ENCODE measurements at regions not wholly inside any gene's neighbourhood (a gene's known extent, or its start where the extent isn't known, plus 50 kb on each side); places are given as distances from the start of the nearest gene placed in this dataset.

GRCh38 chr14:58814466-58814865, 176.7 kb downstream of the DACT1 start:
- no peak for DNase-seq (ENCODE audit: low read depth)

DNA sequence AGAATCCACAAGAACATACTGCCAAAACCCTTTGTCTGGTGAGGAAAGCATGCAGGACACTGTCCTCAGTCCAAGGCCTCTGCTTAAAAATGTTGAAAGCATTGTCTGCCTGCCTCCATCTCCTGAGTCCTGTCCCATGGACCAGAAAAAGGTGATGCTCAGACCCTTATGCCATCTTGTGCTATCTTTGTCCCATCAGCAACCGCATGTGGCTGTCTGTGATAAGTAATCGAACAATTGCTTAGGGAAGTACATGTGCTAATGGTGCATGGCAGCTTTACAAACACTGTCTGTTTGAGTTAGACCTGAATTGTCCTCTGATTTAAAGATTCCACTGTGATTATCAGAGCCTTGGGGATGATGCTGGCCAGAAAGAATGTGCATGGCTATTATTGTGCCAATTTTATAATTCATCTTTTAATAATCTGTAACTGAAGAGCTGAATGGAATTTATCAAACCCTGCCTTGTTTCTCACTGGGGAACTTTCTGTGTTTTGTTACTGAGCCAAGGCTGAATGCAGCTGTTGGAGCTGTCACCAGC, 177.5 kb downstream of the DACT1 start:
- DNase-seq (ENCODE audit: low read depth) = peak; percentile 73

GRCh38 chr14:58815794-58816193, 178.0 kb downstream of the DACT1 start:
- DNase-seq (ENCODE audit: low read depth) = no peak

GRCh38 chr14:58816416-58817115, 178.8 kb downstream of the DACT1 start:
- DNase-seq (ENCODE audit: low read depth) = no peak

DNA sequence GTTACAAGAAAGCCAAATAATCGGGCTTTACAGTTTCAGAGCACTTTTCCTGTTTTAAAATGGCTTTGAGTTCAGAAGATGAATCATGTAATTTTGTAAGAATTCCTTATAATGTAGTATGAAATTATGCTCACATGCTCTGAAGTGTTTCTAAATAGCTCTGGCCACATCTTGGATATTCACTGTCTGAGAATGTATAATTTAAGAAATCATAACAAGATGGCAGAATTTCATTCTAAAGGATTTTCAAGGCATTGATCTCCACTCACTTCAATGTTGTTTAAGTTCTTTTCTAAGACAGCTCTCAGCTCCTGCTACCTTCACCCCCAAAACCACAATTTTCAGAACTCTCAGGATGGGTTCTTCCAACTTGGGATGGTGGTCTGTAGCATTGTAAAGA, 180.1 kb downstream of the DACT1 start:
- peak; percentile 75 for DNase-seq (ENCODE audit: low read depth)

DNA sequence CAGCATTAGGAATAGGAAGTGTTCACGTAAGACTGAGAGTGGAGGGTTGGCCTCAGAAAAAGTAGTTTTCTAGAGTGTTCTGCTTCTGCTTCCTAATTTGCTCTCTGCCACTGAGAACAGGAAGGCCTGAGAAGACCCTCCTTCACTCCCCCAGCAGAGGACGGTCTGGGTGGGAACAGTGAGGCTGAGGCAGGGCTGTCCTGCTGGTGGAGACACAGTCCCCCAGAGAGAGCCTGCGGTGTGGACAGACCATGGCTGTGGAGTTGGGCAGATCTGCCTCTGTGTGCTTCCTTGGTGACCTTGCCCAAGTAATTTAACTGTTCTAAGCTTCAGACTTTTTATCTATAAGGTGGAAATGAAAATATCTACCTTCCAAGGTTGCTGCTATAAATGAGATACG, 182.3 kb downstream of the DACT1 start:
- no peak for DNase-seq (ENCODE audit: low read depth)

DNA sequence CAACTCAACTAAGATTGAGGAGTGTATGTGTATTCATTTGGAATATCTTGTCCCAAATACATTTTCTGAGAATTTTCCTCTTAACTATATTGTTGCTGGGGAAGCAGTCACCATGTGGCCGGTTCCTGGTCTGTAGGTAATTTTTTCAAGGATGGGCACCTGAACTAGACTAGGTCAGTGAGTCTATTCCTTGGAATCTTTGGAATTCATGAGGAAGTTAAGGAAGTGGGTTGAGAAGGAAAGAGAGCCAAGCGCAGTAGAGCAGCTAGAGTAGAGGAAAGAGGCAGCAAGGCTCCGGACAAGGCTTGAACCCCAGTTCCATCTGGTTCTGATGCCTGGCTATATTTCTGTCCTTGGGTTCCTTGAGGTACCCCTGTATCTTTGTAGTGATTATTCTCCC, 183.7 kb downstream of the DACT1 start:
- no peak for DNase-seq (ENCODE audit: low read depth)

DNA sequence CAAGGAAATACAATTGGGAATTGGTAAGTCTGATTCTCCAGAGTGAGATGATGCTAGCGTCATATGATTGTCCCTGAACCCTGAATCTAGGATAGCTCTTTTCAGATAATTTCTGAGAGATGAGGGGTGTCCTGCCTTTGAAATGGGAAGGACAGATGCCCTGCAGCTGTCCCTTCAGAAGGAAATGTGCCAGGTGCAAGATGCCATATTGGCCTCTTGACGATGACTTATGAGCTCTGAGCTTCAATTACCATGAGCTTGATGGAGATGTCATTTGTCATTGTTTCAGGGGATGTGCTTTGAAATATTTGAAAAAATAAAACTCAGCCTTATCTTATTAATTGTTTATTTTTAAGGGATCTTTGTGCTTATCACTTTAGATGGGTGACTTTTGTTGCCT, 185.1 kb downstream of the DACT1 start:
- DNase-seq (ENCODE audit: low read depth) = no peak

- no peak for DNase-seq (ENCODE audit: low read depth)
Measured at GRCh38 chr14:58823312-58823711, 185.6 kb downstream of the DACT1 start.

DNA sequence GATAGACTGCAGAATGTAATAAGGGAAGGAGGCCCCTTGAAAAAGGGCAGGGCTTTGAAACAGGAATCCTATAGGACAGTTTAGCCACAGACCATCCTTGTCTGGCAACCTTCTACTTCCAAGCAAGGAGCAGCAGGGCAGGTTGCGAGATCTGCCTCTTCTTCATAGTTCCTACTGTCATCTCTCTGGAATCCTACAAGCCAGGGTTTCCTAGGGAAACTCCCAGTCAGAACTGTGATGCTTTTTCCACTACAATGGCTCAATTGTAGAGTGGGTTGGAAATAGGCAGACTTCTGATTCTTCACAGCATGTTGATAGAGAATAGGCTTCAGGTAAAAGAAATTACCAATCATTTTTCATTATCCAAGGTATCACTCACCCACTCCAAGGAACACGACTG, 186.3 kb downstream of the DACT1 start:
- no peak for DNase-seq (ENCODE audit: low read depth)

DNA sequence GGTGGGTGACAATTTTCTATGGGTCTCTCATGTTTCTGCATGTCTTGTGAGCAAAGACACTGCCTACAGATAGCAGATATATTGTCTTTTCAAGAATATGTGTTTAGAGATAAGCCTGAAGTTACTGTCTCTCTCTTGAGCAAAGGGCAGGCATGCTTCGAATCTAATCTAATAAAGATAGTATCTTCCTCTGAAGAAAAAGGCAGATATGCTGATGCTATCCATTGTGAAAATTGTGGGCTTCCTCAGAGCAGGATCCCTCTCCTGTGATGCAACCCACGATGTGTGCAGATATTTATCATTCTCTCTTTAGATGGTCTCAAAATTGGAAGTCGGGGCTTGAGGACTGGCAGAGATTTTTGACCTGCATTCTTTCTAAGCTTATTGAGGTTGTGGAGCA, 187.0 kb downstream of the DACT1 start:
- no peak for DNase-seq (ENCODE audit: low read depth)

- no peak for DNase-seq (ENCODE audit: low read depth)
Measured at GRCh38 chr14:58825606-58826005, 187.8 kb downstream of the DACT1 start.

GRCh38 chr14:58826845-58827686, 189.3 kb downstream of the DACT1 start:
- no peak for DNase-seq (ENCODE audit: low read depth)

DNA sequence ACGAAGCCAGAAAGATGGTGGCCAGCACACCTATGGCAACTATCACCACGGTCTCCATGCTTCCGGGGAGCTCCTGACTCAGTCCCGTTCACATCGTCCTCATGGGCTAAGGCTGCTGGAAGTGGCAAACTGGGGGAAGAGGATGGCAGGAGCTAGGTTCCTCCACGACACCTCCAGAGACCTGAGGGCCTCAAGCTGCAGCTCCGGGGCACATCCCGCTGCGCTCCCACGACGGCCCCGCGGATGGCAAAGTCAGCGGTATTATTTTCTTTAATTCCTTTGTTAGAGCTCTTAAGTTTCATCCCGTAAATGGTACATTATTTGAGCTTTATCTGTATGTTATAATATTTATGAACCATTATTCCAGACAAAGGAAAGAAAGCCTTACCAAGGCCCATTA, 190.5 kb downstream of the DACT1 start:
- no peak for DNase-seq (ENCODE audit: low read depth)

DNA sequence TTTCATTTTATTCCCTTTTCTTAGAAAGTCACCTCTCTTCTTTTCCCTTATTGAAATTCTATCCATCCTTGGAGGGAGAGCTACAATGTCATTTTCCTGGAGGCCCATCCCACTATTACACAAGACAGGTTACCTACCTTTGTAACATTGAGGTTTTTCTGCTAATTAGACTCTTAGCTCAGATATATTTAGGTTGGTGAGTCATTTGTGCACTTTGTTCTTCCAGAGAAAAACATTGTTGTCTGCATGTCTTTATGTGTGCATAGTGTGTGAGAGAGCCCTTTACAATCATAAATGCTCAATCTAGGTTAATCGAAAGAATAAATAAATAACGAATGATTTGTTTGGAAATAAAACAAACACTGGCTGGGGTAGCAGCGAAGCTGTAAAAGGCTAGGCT, 191.8 kb downstream of the DACT1 start:
- peak; percentile 38 for DNase-seq (ENCODE audit: low read depth)

- no peak for DNase-seq (ENCODE audit: low read depth)
Measured at GRCh38 chr14:58830121-58830520, 192.4 kb downstream of the DACT1 start.

GRCh38 chr14:58832095-58832521, 194.3 kb downstream of the DACT1 start:
- DNase-seq (ENCODE audit: low read depth) = no peak

GRCh38 chr14:58833634-58834378, 196.0 kb downstream of the DACT1 start:
- DNase-seq (ENCODE audit: low read depth) = no peak

DNA sequence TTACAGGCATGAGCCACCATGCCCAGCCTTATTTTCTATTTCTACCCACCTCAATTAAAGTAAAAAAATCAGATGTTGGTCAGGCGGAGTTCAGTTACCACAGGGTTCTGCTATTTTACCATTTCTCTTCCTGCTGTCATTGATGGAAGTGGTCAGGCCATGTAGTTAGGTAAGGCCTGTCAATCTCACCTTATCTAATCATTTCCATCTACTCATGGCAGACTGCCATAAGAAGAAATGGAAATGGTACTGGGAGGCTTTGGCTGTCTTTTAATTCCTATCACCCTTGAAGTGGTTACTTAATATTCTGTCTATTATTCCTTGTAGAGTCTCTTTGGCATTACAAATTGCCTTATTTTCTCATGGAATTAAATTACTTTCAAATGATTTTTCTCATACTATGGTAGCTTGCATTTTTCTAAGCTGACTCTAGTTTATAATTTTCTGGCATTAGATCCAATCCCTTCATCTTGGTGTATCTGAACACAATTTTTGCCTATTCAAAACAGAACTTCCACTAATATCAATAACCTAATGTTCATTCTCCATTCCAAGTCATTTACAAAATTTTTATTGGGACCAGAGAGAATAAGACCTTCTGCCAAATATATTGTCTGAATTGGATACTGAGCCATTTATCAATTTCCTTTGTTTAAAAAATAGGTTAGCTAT, 198.7 kb downstream of the DACT1 start:
- DNase-seq (ENCODE audit: low read depth) = no peak

DNA sequence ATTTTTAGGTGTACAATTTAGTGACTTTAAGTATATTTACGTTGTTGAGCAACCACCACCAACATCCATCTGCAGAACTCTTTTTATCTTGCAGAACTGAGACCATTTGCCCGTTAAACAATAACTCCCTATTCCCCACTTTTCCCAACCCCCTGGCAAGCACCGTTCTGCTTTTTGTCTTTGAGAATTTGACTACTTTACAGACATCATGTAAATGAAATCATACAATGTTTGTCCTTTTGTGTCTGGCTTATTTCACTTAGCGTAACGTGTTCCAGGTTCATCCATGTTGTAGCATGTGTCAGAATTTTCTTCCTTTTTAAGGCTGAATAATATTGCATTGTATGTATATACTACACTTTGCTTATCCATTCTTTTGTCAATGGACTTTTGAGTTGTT, 201.5 kb downstream of the DACT1 start:
- no peak for DNase-seq (ENCODE audit: low read depth)

DNA sequence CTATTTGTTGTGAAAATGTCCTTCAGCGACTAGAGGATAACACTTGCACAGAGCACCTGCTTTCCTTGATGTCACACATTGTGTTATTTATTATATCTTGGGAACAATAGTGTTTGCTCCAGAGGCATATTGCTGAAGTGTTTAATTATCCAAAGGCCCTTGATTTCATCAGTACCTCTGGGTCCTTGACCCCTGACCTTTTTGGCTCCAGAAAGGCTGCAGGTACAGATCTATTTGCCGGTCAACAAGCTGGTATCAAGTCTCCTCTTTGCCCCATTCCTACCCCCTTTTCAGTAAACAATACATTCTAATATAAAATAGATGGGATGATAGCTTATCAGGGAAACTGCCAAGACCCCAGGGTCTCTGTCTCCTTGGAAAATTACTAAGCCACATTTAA, 206.8 kb downstream of the DACT1 start:
- no peak for DNase-seq (ENCODE audit: low read depth)

Data from iris pigment epithelial cell (primary cell).